Neural progenitor cell (in vitro differentiated cells): ENCODE measurements at regions not wholly inside any gene's neighbourhood (a gene's known extent, or its start where the extent isn't known, plus 50 kb on each side); places are given as distances from the start of the nearest gene placed in this dataset.

Experiments
- DNase-seq: peaks from one replicate; pipeline ENCODE4 v3.0.0-alpha.2; 2016; ENCODE audit warnings: low spot score
- H2AFZ ChIP-seq: fragments of 200-600 bp; sonication (generic); replicated peaks from 2 replicates; pipeline ENCODE4 v1.6.1; 2016; ENCODE audit warnings: antibody characterized with exemption
- H3F3A ChIP-seq: fragments of 200-600 bp; sonication (generic); 2 replicates; pipeline ENCODE4 v1.6.1; 2016; ENCODE audit warnings: antibody characterized with exemption, low read depth
- H3K27ac ChIP-seq: fragments of 200-600 bp; sonication (generic); 2 replicates; pipeline ENCODE4 v1.5.1; 2016; ENCODE audit warnings: mild to moderate bottlenecking
- H3K27me3 ChIP-seq: fragments of 200-600 bp; sonication (generic); 2 replicates; pipeline ENCODE4 v1.6.1; 2016; ENCODE audit warnings: mild to moderate bottlenecking, moderate library complexity
- H3K36me3 ChIP-seq: fragments of 200-600 bp; sonication (generic); 2 replicates; pipeline ENCODE4 v1.5.1; 2016
- H3K4me1 ChIP-seq: fragments of 200-600 bp; sonication (generic); 2 replicates; pipeline ENCODE4 v1.6.1; 2016; ENCODE audit warnings: mixed run types
- H3K4me2 ChIP-seq: fragments of 200-600 bp; sonication (generic); 2 replicates; pipeline ENCODE4 v1.6.1; 2016
- H3K4me3 ChIP-seq: fragments of 200-600 bp; sonication (generic); 2 replicates; pipeline ENCODE4 v1.5.1; 2016
- H3K79me2 ChIP-seq: fragments of 200-600 bp; sonication (generic); 2 replicates; pipeline ENCODE4 v1.6.1; 2016; ENCODE audit warnings: low read depth
- H3K9ac ChIP-seq: fragments of 200-600 bp; sonication (generic); 2 replicates; pipeline ENCODE4 v1.6.1; 2016
- H3K9me3 ChIP-seq: fragments of 200-600 bp; sonication (generic); 2 replicates; pipeline ENCODE4 v1.5.1; 2016; ENCODE audit warnings: low read depth
- H4K20me1 ChIP-seq: fragments of 200-600 bp; sonication (generic); 2 replicates; pipeline ENCODE4 v1.6.1; 2016; ENCODE audit warnings: low read depth
- H3K27ac Mint-ChIP-seq: 3 replicates; pipeline ENCODE4 v1.8.0; 2021; ENCODE audit warnings: mixed read lengths
- H3K27me3 Mint-ChIP-seq: 2 replicates; pipeline ENCODE4 v1.8.0; 2022; ENCODE audit warnings: low read depth, mild to moderate bottlenecking, inconsistent platforms, moderate library complexity, mixed read lengths; ENCODE audit not compliant: insufficient read depth
- H3K36me3 Mint-ChIP-seq: 3 replicates; pipeline ENCODE4 v1.8.0; 2021; ENCODE audit warnings: mixed read lengths
- H3K4me1 Mint-ChIP-seq: 3 replicates; pipeline ENCODE4 v1.8.0; 2021; ENCODE audit warnings: mixed read lengths
- H3K4me3 Mint-ChIP-seq: 3 replicates; pipeline ENCODE4 v1.8.0; 2021; ENCODE audit warnings: mild to moderate bottlenecking, moderate library complexity, mixed read lengths
- H3K9me3 Mint-ChIP-seq: 3 replicates; pipeline ENCODE4 v1.8.0; 2020; ENCODE audit warnings: mixed read lengths
- CTCF ChIP-seq: fragments of 200-600 bp; sonication (generic); IDR thresholded peaks from 2 replicates; pipeline ENCODE4 v1.5.1; 2017; ENCODE audit warnings: antibody characterized with exemption, mild to moderate bottlenecking
- EZH2 ChIP-seq: fragments of 200-600 bp; sonication (generic); IDR thresholded peaks from 2 replicates; pipeline ENCODE4 v1.6.1; 2017; ENCODE audit warnings: antibody characterized with exemption, mild to moderate bottlenecking, moderate library complexity
- EZH2phosphoT487 ChIP-seq: fragments of 200-600 bp; sonication (generic); IDR thresholded peaks from 2 replicates; pipeline ENCODE4 v1.6.1; 2017; ENCODE audit warnings: antibody characterized with exemption

- no peak for TF ChIP-seq CTCF
- TF ChIP-seq EZH2 = no peak
- no peak for TF ChIP-seq EZH2phosphoT487
Measured at GRCh38 chr7:106606120-106606519, 54.8 kb downstream of the CCDC71L start.

GRCh38 chr7:106604971-106605370 is 56.0 kb downstream of the CCDC71L start:
- Mint-ChIP-seq H3K4me1 (peaks cover 8% of the 10 kb centered on the region), H3K36me3 (no peaks in the 10 kb centered on the region), H3K9me3 (no peaks in the 10 kb centered on the region), H3K27ac (no peak overlapping the region), H3K27me3 (peaks cover 2% of the 10 kb centered on the region), H3K4me3 (no peak overlapping the region)
- Histone ChIP-seq H3K27ac (no peak overlapping the region), H3K79me2 (no peaks in the 10 kb centered on the region), H3K4me2 (no peak overlapping the region), H3K9ac (no peak overlapping the region), H3K4me3 (no peak overlapping the region), H3K36me3 (no peaks in the 10 kb centered on the region), H3K27me3 (no peaks in the 10 kb centered on the region), H3K9me3 (no peaks in the 10 kb centered on the region), H2AFZ (no peak overlapping the region), H4K20me1 (no peaks in the 10 kb centered on the region), H3K4me1 (no peaks in the 10 kb centered on the region), H3F3A (no peaks in the 10 kb centered on the region)
- TF ChIP-seq CTCF = no peak
- TF ChIP-seq EZH2 = no peak
- TF ChIP-seq EZH2phosphoT487 = no peak
- no peak for DNase-seq

More at GRCh38 chr7:106606120-106606519, 54.8 kb downstream of the CCDC71L start:
- Histone ChIP-seq H2AFZ (no peak overlapping the region), H3K27ac (no peak overlapping the region), H3K4me3 (no peak overlapping the region), H4K20me1 (no peaks in the 10 kb centered on the region), H3K4me2 (no peak overlapping the region), H3K9ac (no peak overlapping the region), H3K9me3 (no peaks in the 10 kb centered on the region), H3K27me3 (no peaks in the 10 kb centered on the region), H3F3A (no peaks in the 10 kb centered on the region), H3K36me3 (no peaks in the 10 kb centered on the region), H3K4me1 (no peaks in the 10 kb centered on the region), H3K79me2 (no peaks in the 10 kb centered on the region)
- H3K4me3 Mint-ChIP-seq = no peak overlapping the region
- H3K36me3 Mint-ChIP-seq = no peaks in the 10 kb centered on the region
- no peaks in the 10 kb centered on the region for H3K9me3 Mint-ChIP-seq
- DNase-seq = no peak
- peaks cover 11% of the 10 kb centered on the region for H3K4me1 Mint-ChIP-seq
- peaks cover 2% of the 10 kb centered on the region for H3K27me3 Mint-ChIP-seq
- no peak overlapping the region for H3K27ac Mint-ChIP-seq

GRCh38 chr7:106604303-106604924 is 56.5 kb downstream of the CCDC71L start:
- H3F3A ChIP-seq = no peaks in the 10 kb centered on the region
- no peak overlapping the region for H3K27ac Mint-ChIP-seq
- no peaks in the 10 kb centered on the region for H3K36me3 Mint-ChIP-seq
- DNase-seq = no peak
- H3K9me3 Mint-ChIP-seq = no peaks in the 10 kb centered on the region
- no peak overlapping the region for H3K9ac ChIP-seq
- H3K36me3 ChIP-seq = no peaks in the 10 kb centered on the region
- H3K27me3 Mint-ChIP-seq = peaks cover 2% of the 10 kb centered on the region
- no peaks in the 10 kb centered on the region for H3K79me2 ChIP-seq
- H3K27me3 ChIP-seq = no peaks in the 10 kb centered on the region
- H3K27ac ChIP-seq = no peak overlapping the region
- H4K20me1 ChIP-seq = no peaks in the 10 kb centered on the region
- peaks cover 8% of the 10 kb centered on the region for H3K4me1 Mint-ChIP-seq
- H2AFZ ChIP-seq = no peak overlapping the region
- H3K4me3 Mint-ChIP-seq = no peak overlapping the region
- TF ChIP-seq EZH2phosphoT487 (no peak), EZH2 (no peak), CTCF (no peak)
- H3K4me3 ChIP-seq = no peak overlapping the region
- no peaks in the 10 kb centered on the region for H3K4me1 ChIP-seq
- no peaks in the 10 kb centered on the region for H3K9me3 ChIP-seq
- H3K4me2 ChIP-seq = no peak overlapping the region
